ENCODE measurements at regions not wholly inside any gene's neighbourhood (a gene's known extent, or its start where the extent isn't known, plus 50 kb on each side); places are given as distances from the start of the nearest gene placed in this dataset.

- TF ChIP-seq POLR2A (IDR thresholded peaks at IDR 0.05): no peak
- no peak for TF ChIP-seq CTCF (IDR thresholded peaks at IDR 0.05)
These were observed 648.2 kb downstream of the SLCO4C1 start for GRCh38 chr5:101647861-101648260.
